ENCODE measurements at regions not wholly inside any gene's neighbourhood (a gene's known extent, or its start where the extent isn't known, plus 50 kb on each side); places are given as distances from the start of the nearest gene placed in this dataset.
"Not testable (repeated sequence)": the region's sequence is repeated elsewhere in the genome, so short reads cannot be mapped to it uniquely, and the experiment has no call there.

DNA sequence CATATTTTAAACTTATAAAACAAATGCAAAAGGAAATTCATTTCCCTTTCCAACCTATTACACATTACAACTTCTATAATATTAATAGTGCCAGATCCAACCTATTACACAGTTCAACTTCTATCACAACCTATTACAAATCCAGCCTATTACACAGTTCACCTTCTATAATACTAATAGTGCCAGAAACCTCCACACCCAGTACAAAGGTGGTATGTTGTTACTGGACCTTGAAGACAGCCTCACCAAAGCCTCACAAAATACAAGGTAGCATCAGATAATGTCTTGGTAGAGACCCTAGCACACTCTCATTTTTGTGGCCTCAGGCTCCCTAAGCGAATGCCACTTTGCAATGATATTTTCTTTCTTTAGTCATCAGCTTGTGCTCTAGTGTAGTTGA, 68.7 kb upstream of the PELI2 start:
- no peak for DNase-seq (ENCODE audit: low spot score)

DNA sequence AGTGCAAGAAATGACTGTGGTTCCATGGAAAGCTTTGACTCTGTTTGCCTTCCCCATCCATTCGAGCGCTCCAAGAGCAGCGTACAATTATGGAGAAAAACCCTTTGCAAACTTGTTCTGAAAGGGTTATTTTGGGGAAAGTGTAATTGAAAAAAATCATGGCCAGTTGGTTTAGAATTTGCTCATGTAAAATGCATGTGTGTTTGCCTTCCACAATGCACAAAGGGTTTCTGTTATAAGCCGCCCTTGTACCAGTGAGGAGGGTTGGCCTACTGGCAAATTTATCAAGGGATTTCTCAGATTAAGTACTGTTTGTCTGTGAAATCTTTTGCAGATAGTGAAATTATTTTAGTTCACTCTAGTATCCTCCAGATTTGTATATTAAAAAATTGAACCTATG, 62.7 kb upstream of the PELI2 start:
- no peak for DNase-seq (ENCODE audit: low spot score)

DNA sequence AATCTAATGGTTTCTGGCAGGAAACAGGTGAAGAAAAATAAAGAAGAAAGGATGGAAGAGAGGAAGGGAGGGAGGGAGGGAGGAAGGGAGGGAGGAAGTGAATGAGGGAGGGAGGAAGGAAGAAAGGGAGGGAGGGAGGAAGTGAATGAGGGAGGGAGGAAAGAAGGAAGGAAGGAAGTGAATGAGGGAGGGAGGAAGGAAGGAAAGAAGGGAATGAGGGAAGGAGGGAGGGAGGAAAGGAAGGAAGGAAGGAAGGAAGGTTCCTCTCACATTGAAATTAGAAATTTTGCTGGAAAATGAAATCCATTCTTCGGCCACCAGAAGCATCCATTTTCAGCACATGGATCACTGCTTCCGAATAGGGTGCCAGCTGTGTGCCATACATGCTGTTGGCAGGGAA, 62.2 kb upstream of the PELI2 start:
- DNase-seq (ENCODE audit: low spot score): no peak

DNA sequence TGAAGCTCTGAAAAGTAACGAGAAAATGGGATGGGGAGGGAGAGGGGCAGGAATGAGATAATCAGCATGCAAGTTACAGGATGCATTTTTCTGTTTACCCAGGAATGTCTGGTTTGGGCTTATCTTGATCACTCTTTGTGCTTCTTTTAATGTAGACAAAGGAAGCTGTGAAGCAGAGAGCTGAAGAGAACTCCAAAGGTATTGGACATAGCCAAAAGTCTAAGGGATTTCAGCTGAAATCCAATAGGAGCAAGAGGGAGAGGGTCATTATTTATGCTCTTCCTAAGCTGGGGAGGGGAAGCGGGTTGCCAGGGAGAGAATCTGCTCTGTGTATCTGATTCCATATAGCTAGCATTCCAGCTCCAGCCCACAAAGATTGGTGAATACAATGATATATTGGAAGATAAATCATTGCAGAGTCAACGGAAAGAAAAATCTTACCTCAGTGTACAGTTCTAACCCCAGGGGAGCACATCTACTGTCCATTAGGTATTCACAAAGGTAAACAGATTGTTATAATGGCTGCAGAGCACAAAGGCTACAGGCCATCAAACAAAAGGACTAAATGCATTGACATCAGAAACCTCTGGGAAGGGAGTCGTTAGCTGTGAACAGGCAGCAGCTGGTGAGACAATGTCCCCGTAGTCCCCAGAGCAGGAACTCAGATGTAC, 61.0 kb upstream of the PELI2 start:
- DNase-seq (ENCODE audit: low spot score): no peak

DNA sequence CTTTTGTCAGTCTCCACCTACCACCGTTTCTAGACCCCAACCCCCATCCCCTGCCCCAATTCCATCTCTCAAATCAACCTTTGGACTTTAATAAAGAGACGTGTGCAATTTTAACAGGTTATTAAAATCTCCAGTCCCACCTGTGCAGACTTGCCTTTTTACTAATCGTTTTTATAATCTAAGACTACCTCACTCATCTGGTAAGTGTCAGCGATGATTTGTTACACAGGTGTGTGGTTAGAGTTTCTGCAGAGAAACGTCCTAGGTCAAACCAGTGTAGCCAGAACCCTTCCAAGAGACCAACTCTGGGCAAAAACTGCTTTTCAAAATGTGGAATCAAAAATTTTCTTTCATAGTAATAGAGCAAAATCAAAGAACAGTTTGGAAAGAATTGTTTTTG, 60.4 kb upstream of the PELI2 start:
- DNase-seq (ENCODE audit: low spot score): no peak

DNA sequence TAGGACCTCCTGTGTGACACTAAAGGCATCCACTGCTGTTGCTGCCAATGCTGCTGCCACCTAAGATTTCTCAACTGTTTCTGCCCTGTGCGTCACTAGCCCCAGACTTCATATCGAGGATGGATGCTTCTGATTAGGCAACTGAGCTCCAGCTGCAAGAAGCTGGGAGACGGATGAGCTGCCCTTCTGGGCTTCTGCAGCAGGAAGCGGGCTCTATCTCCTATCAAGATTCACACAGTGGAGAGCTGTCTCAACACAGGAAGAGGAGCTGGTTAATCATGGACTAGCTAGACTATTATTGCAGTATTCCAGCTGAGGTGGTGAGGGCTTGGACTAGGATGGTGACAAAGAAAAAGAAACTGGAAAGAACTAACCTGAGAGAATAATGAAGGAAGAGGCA, 59.2 kb upstream of the PELI2 start:
- no peak for DNase-seq (ENCODE audit: low spot score)

DNA sequence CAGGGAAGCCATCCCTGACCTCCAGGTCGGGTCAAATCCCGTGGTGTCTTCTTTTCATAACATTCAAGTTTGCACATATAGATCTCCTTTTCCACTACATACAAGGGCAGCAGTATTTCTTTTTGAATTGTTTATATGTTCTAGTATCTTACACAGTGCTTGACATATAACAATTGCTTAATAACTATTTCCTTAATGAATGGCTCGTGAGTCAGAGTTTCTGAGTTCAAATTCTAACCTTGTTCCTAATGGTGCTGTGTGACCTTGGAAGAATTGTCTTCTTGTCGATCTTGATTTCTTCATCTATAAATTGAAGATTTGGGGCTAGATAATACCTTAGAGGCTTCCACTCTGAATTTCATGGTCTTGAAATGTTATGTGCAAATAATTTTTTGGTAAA, 57.2 kb upstream of the PELI2 start:
- no peak for DNase-seq (ENCODE audit: low spot score)

DNA sequence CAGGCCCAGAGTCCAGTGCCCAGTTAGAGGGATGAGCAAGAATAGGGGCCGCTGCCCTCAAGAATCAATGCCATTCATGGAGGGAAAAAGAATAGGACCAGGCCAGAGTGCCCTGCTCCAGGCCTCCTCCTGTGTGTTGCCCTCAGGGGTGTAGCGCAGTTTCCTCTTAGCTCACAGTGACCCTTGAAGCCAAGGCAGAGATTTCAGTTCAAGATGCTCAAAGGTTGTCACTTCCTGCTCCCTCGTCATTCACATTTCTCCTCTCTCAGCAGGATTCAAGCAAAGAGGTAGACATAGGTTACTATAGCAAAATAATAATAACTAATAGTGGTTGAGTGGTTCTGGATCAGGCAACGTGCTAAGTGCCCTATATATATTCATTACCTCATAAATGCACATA, 55.1 kb upstream of the PELI2 start:
- no peak for DNase-seq (ENCODE audit: low spot score)

DNA sequence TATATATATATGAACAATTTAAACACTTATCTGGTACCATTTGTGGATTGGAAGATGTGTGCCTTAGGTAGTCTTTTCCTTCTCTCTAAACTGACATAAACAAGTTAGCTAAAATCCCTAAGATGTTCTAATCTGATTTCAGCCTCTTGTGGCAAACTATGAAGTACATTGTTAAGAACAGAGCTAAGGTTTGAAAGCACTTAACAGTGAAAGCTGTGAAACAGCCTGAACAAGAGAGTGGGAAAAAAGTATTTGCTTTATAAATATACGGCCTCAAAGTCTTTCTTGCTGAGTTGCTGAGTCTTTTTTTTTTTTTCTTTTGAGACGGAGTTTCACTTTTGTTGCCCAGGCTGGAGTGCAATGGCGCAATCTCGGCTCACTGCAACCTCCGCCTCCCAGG, 53.7 kb upstream of the PELI2 start:
- DNase-seq (ENCODE audit: low spot score): no peak

DNA sequence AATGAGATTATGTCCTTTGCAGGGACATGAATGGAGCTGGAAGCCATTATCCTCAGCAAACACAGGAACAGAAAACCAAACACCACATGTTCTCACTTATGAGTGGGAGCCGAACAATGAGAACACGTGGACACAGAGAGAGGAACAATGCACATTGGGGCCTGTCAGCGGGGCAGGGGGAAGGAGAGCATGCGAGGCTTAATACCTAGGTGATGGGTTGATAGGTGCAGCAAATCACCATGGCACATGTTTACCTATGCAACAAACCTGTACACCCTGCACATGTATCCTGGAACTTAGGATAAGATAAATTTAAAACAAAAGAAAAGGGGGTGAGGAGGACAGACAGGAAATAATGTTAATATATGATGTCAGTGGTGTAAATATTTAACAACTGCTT, 53.0 kb upstream of the PELI2 start:
- DNase-seq (ENCODE audit: low spot score): not testable (repeated sequence)

DNA sequence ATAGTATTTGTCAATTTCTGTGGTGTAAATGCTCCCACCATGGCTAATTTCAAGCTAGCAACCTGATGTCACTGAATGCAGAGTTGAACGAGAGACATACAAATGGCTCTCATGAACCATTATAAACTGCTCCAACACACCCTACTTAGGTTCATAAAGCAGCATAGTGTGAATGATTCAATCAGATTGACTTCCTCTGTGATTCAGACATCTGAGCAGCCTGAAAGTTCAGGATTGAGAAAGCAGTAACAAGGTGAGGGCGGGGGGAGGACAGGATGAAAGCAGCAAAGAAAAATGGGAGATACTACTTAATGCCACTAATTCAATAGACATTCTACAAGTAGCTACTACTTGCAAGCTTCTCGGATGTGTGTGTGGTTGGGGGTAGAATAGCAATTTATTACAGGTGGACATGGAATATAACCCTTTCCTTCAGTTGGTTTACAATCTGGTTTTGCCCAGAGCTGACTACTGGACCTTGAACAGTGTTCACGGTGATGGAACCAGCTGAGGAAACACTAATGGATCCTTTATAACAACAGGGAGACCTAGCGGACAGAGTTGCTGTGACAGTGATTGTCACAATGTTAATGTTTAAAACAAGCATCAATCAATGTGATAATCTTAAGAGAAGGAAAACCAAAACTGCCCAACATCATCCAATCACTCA, 52.5 kb upstream of the PELI2 start:
- DNase-seq (ENCODE audit: low spot score): no peak
